Activated CD8-positive, alpha-beta T cell treated with anti-CD3 and anti-CD28 coated beads for 36 hours (primary cell): ENCODE measurements at regions not wholly inside any gene's neighbourhood (a gene's known extent, or its start where the extent isn't known, plus 50 kb on each side); places are given as distances from the start of the nearest gene placed in this dataset.
A peak's percentile ranks its signal among the peaks of the same experiment; 100 is the strongest.
"Not testable (repeated sequence)": the region's sequence is repeated elsewhere in the genome, so short reads cannot be mapped to it uniquely, and the experiment has no call there.

ENCODE experiments used
- ATAC-seq: fragments of 200-7000 bp; cut with Tn5 transposase; one replicate; pipeline ENCODE4 v1.10.0; 2021; ENCODE audit warnings: mild to moderate bottlenecking, moderate library complexity
- CTCF ChIA-PET: fragments of 350-600 bp; sonication (Branson Sonifier 250); formaldehyde crosslinking; loops from one replicate; lab custom pipeline; 2021; ENCODE audit warnings: antibody characterized with exemption; lab: Charles Lee
- POLR2A ChIA-PET: fragments of 350-600 bp; sonication (Branson Sonifier 250); formaldehyde crosslinking; loops from one replicate; lab custom pipeline; 2021; ENCODE audit warnings: antibody characterized with exemption; lab: Charles Lee
- DNase-seq: peaks from one replicate; pipeline ENCODE4 v3.0.0-alpha.2; 2020
- H3K27ac Mint-ChIP-seq: one replicate; pipeline ENCODE4 v1.8.0; 2021; ENCODE audit warnings: mild to moderate bottlenecking, mixed read lengths
- H3K27me3 Mint-ChIP-seq: one replicate; pipeline ENCODE4 v1.8.0; 2021; ENCODE audit warnings: mixed read lengths
- H3K36me3 Mint-ChIP-seq: one replicate; pipeline ENCODE4 v1.8.0; 2021; ENCODE audit warnings: low read depth, mixed read lengths
- H3K4me1 Mint-ChIP-seq: one replicate; pipeline ENCODE4 v1.8.0; 2021; ENCODE audit warnings: low read depth, mixed read lengths
- H3K4me3 Mint-ChIP-seq: one replicate; pipeline ENCODE4 v1.8.0; 2021; ENCODE audit warnings: mild to moderate bottlenecking, moderate library complexity, mixed read lengths
- H3K9me3 Mint-ChIP-seq: one replicate; pipeline ENCODE4 v1.8.0; 2021; ENCODE audit warnings: mixed read lengths
- CTCF ChIP-seq: fragments of 200-600 bp; IDR thresholded peaks from one replicate; pipeline ENCODE4 v1.8.0; 2022; ENCODE audit warnings: antibody characterized with exemption, mild to moderate bottlenecking
- intact Hi-C: fragments of 100-400 bp; cut with micrococcal nuclease; formaldehyde crosslinking; loops from one replicate; pipeline ENCODE4 v1.10.0; 2022

DNA sequence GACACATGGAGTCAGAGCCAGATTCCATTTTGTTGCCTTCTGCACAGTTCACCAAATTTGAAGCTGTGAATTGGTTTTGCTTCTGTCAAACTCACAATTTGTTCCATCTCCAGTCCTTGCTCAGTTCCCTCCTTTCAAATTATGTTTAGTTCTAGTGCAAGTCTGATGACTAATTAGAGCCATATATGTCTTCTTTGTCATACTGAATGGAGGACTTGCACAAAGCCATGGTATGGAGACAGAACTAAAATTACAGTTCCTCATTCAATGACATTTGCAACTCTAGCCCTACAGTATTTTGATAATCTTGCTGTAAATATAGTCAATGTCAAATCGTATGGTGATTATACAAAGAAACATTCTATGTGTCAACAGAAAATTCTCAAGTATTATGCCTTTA, 936.9 kb upstream of the CELF4 start:
- ChIA-PET CTCF (no interaction called here), POLR2A (no interaction called here)
- no peak for TF ChIP-seq CTCF
- no peak for ATAC-seq
- no peak for DNase-seq
- intact Hi-C loops = no loop called here
- Mint-ChIP-seq H3K4me1 (no peaks in the 10 kb centered on the region), H3K36me3 (no peaks in the 10 kb centered on the region), H3K27me3 (peaks cover 4% of the 10 kb centered on the region), H3K27ac (no peak overlapping the region), H3K9me3 (no peaks in the 10 kb centered on the region), H3K4me3 (no peak overlapping the region)

GRCh38 chr18:38497266-38497665, 931.7 kb upstream of the CELF4 start:
- ATAC-seq = no peak
- no peak overlapping the region for H3K27ac Mint-ChIP-seq
- intact Hi-C loops = no loop called here
- ChIA-PET CTCF (no interaction called here), POLR2A (no interaction called here)
- no peak for TF ChIP-seq CTCF
- peaks cover 2% of the 10 kb centered on the region for H3K27me3 Mint-ChIP-seq
- H3K36me3 Mint-ChIP-seq = no peaks in the 10 kb centered on the region
- no peak for DNase-seq
- H3K4me1 Mint-ChIP-seq = peaks cover 6% of the 10 kb centered on the region
- no peak overlapping the region for H3K4me3 Mint-ChIP-seq
- no peaks in the 10 kb centered on the region for H3K9me3 Mint-ChIP-seq

- POLR2A ChIA-PET = no interaction called here
- Mint-ChIP-seq H3K27ac (no peak overlapping the region), H3K4me1 (peaks cover 6% of the 10 kb centered on the region), H3K9me3 (no peaks in the 10 kb centered on the region), H3K4me3 (no peak overlapping the region), H3K36me3 (no peaks in the 10 kb centered on the region), H3K27me3 (no peaks in the 10 kb centered on the region)
- TF ChIP-seq CTCF = no peak
- no peak for ATAC-seq
- CTCF ChIA-PET = no interaction called here
- intact Hi-C loops = no loop called here
- DNase-seq = no peak
These were observed 930.7 kb upstream of the CELF4 start for GRCh38 chr18:38496222-38496793.

GRCh38 chr18:38494065-38494464, 928.5 kb upstream of the CELF4 start:
- DNase-seq (peak; percentile 2), ATAC-seq (no peak)
- no peaks in the 10 kb centered on the region for H3K9me3 Mint-ChIP-seq
- no peak overlapping the region for H3K27ac Mint-ChIP-seq
- ChIA-PET POLR2A (interaction anchor here (1.7 kb wide), 1 partner anchor 11 kb away, joined by 4 read pairs; no protein-coding TSS in a partner anchor), CTCF (no interaction called here)
- H3K4me1 Mint-ChIP-seq = peaks cover 6% of the 10 kb centered on the region
- H3K4me3 Mint-ChIP-seq = no peak overlapping the region
- H3K27me3 Mint-ChIP-seq = no peaks in the 10 kb centered on the region
- no peaks in the 10 kb centered on the region for H3K36me3 Mint-ChIP-seq
- intact Hi-C loops = no loop called here
- no peak for TF ChIP-seq CTCF

DNA sequence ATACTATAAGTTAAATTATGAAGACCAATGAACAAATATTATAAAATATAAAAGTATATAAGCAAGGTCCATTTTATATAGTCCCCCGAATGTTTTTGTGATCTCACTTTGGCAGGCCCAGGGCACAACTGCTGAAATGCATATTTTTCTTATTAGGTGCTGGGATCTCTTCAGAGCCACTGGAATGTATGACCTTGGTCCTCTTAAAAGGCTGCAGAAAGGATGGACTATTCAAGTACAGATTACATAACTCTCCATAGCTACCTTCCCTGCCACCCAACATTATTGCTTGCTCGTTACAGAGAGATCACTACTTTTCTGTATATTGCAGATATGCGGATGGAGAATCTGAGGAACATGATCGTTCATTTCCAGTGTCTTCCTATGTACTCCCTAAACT, 925.6 kb upstream of the CELF4 start:
- POLR2A ChIA-PET = no interaction called here
- no peak for DNase-seq

DNA sequence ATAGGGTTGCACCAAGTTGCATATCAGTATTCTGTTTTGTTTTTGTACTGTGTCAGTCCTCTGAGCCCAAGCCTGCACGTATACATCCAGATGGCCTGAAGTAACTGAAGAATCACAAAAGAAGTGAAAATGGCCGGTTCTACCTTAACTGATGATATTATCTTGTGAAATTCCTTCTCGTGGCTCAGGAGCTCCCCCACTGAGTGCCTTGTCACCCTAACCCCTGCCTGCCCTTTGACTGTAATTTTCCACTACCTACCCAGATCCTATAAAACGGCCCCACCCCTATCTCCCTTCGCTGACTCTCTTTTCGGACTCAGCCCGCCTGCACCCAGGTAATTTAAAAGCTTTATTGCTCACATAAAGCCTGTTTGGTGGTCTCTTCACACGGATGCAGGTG, 924.1 kb upstream of the CELF4 start:
- H3K4me1 Mint-ChIP-seq, DNase-seq, H3K36me3 Mint-ChIP-seq, H3K27ac Mint-ChIP-seq, H3K27me3 Mint-ChIP-seq, CTCF ChIA-PET, intact Hi-C loops, H3K4me3 Mint-ChIP-seq, H3K9me3 Mint-ChIP-seq, ATAC-seq: not testable (repeated sequence)
- POLR2A ChIA-PET = interaction anchor here (0.6 kb wide), 1 partner anchor 786 kb away, joined by 3 read pairs; no protein-coding TSS in a partner anchor

More for the DNA sequence above, 925.6 kb upstream of the CELF4 start:
- Mint-ChIP-seq H3K27ac (no peak overlapping the region), H3K27me3 (no peaks in the 10 kb centered on the region), H3K9me3 (no peaks in the 10 kb centered on the region), H3K4me1 (peaks cover 6% of the 10 kb centered on the region), H3K4me3 (no peak overlapping the region), H3K36me3 (no peaks in the 10 kb centered on the region)
- intact Hi-C loops = no loop called here
- CTCF ChIA-PET = no interaction called here
- TF ChIP-seq CTCF = no peak
- ATAC-seq = no peak
